Heart left ventricle (tissue), 13 donors: ENCODE measurements at regions not wholly inside any gene's neighbourhood (a gene's known extent, or its start where the extent isn't known, plus 50 kb on each side); places are given as distances from the start of the nearest gene placed in this dataset.

ENCODE experiments used
- POLR2A ChIP-seq, 2 donors: fragments of 450-650 bp; IDR thresholded peaks; one replicate each; pipeline ENCODE4 v1.6.1; 2017; ENCODE audit warnings: antibody characterized with exemption in 2 of 2, mild to moderate bottlenecking in 2 of 2, moderate library complexity in 2 of 2
- TF ChIP-seq, protein P1 (sequence below), 12 donors: fragments of 200-600 bp; sonication (generic) in 4 of 12; IDR thresholded peaks; one replicate each; pipeline versions ENCODE4 v1.5.0 to v1.8.0; 2018 to 2022; ENCODE audit warnings: antibody characterized with exemption in 12 of 12, mild to moderate bottlenecking in 5 of 12
- donor health status: ischemic (EF 13 %, LVEDD 7.1; RV severe dilation, severe dysfunction).
- donor health status: DM: no; HTN: yes; CAD: no.
- donor health status: DM: no; HTN: no; CAD: no.
- donor health status: ischemic (EF 25% LVEDD 6.9; RV normal size, moderate dysfunction).
- donor health status: ischemic (EF 25% LVEDD 5.7; RV mildly dilated, moderate dysfunction).
- donor health status: ischemic (EF 35%, LVEDD 5.7; RV mildly dilated, moderate dysfunction).
- donor health status: nonischemic (EF 11% LVEDD 7.7; RV severe dilation, severe dysfunction).
- donor health status: DM: yes; HTN: yes; CAD: no.
- donor health status: PGD.
- donor health status: ischemic (EF 29% LVEDD 5.4; RV normal size, mild dysfunction).
- donor health status: nonischemic (EF 23%, LVEDD 6.1; RV moderate dilation, normal function).

DNA sequence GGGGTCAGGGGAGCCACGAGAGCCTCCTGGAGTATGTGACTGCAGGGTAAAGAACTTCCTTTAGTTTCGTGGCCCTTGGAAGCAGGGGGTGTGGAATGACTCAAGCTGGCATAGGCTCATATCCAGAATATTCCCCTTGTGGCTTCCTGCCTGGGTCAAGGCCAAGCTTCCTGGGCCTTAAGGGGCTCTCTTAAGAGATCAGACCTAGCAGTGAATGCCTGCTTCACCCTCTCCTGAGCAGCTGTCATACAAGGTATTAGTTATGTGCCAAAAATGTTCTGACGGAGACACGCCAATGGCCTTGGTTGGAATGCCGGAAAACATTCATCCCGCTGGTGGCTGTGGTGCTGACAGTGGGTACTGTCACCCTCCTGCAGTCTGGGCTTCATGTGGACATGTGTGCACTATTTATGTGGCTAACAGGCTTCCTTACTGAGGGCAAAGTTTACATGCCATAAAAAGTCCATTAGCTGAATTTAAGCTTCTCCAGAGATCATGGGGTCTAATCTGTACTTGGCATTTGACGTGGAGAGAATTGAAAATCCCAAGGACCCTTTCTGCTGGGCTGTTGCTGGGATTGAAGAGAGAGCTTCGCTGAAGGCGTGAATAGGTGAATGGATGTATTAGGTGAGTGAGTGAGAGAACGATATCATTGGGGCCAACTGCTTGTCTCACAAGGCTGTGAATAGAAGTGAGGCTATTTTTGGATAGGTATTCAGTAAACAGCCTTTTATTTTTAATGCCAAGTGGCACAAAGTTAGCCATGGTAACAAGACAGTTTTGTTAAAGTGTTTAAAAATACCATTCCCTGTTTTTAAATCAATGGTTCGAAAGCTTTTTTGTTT, 156.8 kb downstream of the MACROH2A1 start:
- TF ChIP-seq, protein P1, sequence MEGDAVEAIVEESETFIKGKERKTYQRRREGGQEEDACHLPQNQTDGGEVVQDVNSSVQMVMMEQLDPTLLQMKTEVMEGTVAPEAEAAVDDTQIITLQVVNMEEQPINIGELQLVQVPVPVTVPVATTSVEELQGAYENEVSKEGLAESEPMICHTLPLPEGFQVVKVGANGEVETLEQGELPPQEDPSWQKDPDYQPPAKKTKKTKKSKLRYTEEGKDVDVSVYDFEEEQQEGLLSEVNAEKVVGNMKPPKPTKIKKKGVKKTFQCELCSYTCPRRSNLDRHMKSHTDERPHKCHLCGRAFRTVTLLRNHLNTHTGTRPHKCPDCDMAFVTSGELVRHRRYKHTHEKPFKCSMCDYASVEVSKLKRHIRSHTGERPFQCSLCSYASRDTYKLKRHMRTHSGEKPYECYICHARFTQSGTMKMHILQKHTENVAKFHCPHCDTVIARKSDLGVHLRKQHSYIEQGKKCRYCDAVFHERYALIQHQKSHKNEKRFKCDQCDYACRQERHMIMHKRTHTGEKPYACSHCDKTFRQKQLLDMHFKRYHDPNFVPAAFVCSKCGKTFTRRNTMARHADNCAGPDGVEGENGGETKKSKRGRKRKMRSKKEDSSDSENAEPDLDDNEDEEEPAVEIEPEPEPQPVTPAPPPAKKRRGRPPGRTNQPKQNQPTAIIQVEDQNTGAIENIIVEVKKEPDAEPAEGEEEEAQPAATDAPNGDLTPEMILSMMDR (IDR thresholded peaks at IDR 0.05) = no peak
- TF ChIP-seq POLR2A (IDR thresholded peaks at IDR 0.05) = no peak
